HG02973 (cell line): ENCODE measurements at regions not wholly inside any gene's neighbourhood (a gene's known extent, or its start where the extent isn't known, plus 50 kb on each side); places are given as distances from the start of the nearest gene placed in this dataset.

Source experiments
- ATAC-seq: cut with Tn5 transposase; IDR thresholded peaks from one replicate; pipeline ENCODE4 v1.9.1; 2021; ENCODE audit warnings: moderate library complexity; ENCODE audit not compliant: unreplicated experiment

DNA sequence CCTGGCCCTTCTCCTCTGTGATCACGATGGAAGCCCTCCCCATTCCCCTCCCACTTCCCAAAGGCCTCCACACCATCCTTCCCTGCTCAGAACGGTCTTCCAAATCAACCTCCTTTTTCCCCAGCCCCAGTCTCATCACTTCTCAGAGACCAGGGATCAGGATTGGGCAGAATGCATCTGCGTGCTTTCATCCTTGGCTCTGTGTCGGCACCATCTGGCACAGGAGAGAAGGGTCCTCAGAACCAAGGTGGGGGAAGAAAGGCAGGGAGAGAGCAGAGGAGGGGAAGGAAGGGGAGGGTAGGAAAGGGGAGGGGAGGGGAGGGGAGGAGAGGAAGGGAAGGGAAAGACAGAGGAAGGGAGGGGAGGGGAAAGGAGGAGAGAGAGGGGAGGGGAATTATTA is 52.4 kb upstream of the FICD start:
- no peak for ATAC-seq

DNA sequence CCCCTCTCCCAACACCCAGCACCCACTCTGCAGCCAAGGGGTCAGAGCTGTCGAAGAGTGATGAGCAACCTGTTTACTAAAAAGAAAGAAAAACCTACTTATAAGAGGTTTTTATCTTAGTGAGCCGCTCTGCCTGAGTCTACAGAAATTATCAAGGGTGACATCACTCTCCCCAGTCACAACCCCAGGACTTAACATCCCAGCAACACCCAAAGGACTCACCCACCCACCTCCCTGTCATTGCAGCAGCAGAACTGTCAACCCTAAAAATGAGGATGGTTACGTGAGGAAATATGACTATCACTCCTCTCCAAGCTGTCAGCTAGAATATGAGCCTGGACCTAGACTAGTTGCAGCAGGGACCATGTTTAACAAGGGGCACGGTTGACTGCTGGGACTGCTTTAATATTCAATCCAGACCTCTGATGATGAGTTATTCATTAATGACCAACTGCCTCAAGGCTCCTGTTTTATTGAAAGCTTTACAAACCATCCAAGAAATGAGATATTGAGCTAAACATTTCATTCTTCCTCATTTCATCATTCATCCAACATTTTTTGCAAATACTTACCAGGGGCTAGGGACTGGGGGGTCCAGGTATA is 53.9 kb upstream of the FICD start:
- no peak for ATAC-seq

DNA sequence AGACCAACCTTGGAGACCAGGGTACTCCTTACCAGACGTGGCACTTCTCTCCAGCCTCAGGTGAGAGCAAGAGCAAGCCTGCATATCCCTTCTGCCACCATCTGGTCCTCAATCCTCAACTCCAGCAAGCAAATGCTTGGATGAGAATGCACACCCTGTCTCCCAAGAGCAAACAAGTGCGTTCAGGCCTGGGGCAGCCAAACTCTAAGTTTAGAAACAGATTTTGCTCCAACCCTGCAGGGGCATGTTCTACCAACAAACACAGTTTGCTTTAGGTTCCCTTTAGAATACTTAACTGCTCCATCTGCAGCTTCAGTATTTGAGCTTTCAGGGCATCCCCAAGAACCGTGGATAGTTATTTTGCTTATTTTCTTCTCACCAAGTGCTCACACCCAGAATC is 55.9 kb upstream of the FICD start:
- no peak for ATAC-seq

GRCh38 chr12:108457734-108458361 is 57.2 kb upstream of the FICD start:
- no peak for ATAC-seq

GRCh38 chr12:108457006-108457733 is 57.9 kb upstream of the FICD start:
- ATAC-seq = peak; percentile 71

GRCh38 chr12:108455706-108456105 is 59.4 kb upstream of the FICD start:
- no peak for ATAC-seq

GRCh38 chr12:108454539-108455139 is 60.4 kb upstream of the FICD start:
- ATAC-seq = no peak

DNA sequence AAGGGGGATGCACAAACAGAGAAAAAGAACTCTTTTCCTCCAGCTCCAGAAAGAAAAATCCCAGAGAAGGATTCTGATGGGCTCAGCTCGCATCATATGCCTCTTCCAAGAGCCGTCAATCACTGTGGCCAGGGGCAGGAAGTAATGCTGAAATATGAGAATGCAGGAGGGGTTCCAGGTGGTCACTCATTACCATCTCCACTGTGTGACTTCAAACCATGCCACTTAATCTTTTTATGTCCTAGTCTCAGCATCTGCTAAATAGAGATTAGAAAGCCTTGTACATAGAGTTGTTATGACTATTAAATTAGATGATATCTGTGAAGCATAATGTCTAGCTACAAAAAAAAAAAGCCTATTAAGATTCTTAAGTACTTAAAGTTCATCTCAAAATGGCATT is 65.6 kb upstream of the FICD start:
- no peak for ATAC-seq

DNA sequence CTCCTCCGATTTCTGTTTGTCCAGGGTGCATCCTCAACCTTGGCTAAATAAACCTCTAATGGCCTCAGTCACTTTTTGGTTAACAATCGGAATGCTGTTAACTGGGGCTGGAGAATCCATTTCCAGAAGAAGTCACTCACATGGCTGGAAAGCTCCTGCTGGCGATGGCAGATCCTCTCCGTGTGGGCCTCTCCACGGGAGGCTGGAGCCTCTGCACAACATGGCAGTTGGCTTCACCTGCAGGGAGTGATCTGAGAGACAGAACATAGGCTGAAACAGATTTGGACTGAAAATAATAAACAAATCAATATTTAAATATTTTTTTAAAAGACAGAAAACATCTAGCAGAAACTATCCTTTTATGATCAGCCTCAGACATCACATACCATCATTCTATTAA is 66.8 kb upstream of the FICD start:
- no peak for ATAC-seq

- no peak for ATAC-seq
These were observed 67.8 kb upstream of the FICD start for GRCh38 chr12:108447168-108447832.

DNA sequence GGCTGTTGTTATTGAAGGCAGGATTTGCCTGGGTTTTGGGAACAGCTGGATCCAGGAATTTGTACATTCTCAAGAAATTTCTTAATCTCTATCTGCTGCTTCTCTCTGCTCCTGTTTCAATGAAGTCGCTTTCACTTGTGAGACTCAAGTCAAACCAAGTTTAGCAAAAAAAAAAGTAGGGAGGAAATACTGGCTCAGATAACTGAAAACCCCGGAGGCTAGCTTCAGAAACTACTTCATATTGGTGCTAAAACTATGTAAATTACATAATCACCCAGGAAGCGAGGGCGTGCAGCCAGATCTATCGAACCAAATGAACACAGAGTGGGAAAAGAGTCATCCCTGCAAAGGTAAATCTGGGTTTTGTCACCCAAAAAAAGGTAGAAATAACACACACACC is 68.3 kb upstream of the FICD start:
- no peak for ATAC-seq

DNA sequence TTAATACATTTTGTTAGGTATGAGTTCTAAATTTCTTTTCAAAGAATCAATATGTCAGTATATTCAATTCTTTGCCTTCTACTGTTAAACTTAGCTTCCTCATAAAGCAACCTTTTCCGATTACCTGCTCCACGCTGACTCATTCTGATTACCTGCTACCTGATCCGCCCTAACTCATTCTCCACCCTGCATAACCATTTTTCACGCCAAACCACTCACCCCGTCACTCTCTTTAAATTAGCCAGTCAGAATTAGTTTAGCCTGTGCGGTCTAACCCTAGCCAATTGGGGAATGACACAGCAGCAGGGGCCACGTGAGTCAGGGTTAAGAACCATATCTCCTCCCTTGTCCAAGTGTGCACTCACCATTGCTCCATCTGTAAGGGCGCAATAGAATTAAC is 72.2 kb upstream of the FICD start:
- ATAC-seq = no peak

DNA sequence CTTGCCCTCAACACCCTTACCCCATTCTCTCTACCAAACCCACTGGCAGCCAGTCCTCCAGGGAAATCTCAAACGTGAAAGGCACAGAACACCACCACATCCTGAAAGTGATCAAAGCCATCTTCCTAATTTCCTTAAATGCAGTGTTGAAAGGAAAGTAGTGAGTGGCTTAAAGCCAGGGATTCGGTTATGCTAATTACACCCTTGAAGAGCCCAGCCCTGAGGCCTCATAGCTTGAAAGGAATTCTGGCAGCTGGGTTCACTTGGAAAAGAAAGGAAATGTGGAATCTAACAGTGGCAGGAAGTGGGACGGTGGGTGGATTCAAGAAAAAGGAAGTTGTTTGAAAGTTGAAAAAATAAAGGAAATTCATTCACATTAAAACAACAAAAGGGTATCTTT is 73.0 kb upstream of the FICD start:
- ATAC-seq = no peak

GRCh38 chr12:108441549-108441948 is 73.5 kb upstream of the FICD start:
- ATAC-seq = no peak

GRCh38 chr12:108440736-108441135 is 74.3 kb upstream of the FICD start:
- ATAC-seq = no peak

DNA sequence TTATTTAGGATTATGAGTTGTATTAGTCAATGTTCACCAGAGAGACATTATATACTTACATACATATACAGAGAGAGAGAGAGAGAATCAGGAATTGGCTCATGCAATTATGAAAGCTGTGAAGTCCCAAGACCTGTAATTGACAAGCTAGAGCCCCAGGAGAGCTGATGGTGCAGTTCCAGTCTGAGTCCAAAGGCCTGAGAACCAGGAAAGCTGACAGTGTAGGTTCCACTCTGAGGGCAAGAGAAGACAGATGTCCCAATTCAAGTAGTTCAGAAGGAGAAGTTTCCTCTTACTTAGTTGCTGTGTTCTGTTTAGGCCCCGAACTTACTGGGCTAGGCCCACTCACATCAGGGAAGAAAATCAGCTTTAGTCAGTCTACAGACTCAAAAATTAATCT is 76.4 kb upstream of the FICD start:
- no peak for ATAC-seq

GRCh38 chr12:108432423-108433121 is 82.5 kb upstream of the FICD start:
- no peak for ATAC-seq

DNA sequence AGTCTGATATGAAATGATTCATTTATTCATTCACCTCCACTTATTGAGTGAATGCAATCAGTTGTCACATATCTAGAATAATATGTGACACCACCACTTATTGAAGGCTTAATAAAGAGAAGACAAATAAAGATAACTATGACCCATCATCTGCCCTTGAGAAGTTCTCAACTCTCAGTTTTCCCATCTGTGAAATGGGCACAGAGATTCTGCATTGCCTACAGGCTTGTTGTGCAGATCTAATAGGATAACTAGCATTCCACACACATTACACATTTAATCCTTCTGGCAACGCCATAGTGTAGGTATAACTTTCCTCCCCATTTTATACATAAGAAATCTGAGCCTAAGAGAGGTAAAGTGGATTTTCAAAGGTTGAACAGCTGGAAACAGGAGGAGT is 84.2 kb upstream of the FICD start:
- no peak for ATAC-seq

GRCh38 chr12:108430245-108430644 is 84.8 kb upstream of the FICD start:
- no peak for ATAC-seq

GRCh38 chr12:108425238-108425795 is 86.2 kb upstream of the CMKLR1 start:
- ATAC-seq = no peak

- ATAC-seq = no peak
These were observed 85.7 kb upstream of the CMKLR1 start for GRCh38 chr12:108424816-108425215.
